Muscle of leg (tissue), 3 donors: ENCODE measurements at regions not wholly inside any gene's neighbourhood (a gene's known extent, or its start where the extent isn't known, plus 50 kb on each side); places are given as distances from the start of the nearest gene placed in this dataset.

ENCODE experiments used
- DNase-seq: peaks from one replicate; pipeline ENCODE4 v3.0.0; 2013
- H3K27ac ChIP-seq: one replicate; pipeline ENCODE4 v1.5.1; 2013; ENCODE audit warnings: mild to moderate bottlenecking, low read length, control low read depth
- H3K27me3 ChIP-seq: one replicate; pipeline ENCODE4 v1.6.1; 2013; ENCODE audit warnings: low read length; ENCODE audit not compliant: control insufficient read depth, insufficient read depth
- H3K36me3 ChIP-seq: one replicate; pipeline ENCODE4 v1.6.1; 2013; ENCODE audit warnings: low read length; ENCODE audit not compliant: control insufficient read depth, insufficient read depth
- H3K4me1 ChIP-seq: one replicate; pipeline ENCODE4 v1.6.1; 2013; ENCODE audit warnings: low read length; ENCODE audit not compliant: control insufficient read depth, insufficient read depth
- H3K4me3 ChIP-seq: one replicate; pipeline ENCODE4 v1.5.1; 2013; ENCODE audit warnings: low read length, control low read depth
- H3K9me3 ChIP-seq: replicated peaks from 2 replicates; pipeline ENCODE4 v1.6.1; 2013; ENCODE audit warnings: low read depth, low read length; ENCODE audit not compliant: control insufficient read depth
- WGBS: methylation state at CpG from one replicate; pipeline ENCODE4 v1.1.5; 2013; ENCODE audit warnings: missing lambda C conversion rate; ENCODE audit not compliant: insufficient coverage; 5-methylcytosine and 5-hydroxymethylcytosine counted together

DNA sequence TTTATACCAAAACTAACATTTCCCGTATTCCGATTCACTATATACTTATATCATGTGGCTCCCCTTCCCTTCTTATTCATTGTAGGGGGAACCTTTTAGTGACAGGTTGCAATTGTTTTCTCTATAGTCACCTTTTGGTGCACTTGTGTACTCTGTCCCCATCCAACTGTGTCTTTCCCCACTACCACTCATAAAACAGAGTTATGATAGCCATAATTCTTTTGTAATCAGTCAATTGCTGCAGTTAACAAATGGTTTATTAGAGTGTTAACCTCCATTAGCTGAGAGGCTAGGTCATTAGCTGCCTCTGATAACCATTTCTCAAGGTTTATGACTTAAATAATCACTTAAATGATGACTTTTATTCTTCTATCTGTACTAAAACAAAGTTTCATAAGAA, 338.1 kb upstream of the SEL1L start:
- Histone ChIP-seq H3K4me1 (no peaks in the 10 kb centered on the region), H3K27ac (no peak overlapping the region), H3K4me3 (no peak overlapping the region), H3K36me3 (no peaks in the 10 kb centered on the region), H3K27me3 (no peaks in the 10 kb centered on the region), H3K9me3 (peaks cover 4% of the 10 kb centered on the region)
- no peak for DNase-seq
- WGBS, result no CpG with 5 or more reads among the region's 2 CpGs

- Histone ChIP-seq H3K27ac (no peak overlapping the region), H3K4me3 (no peak overlapping the region), H3K27me3 (no peaks in the 10 kb centered on the region), H3K4me1 (no peaks in the 10 kb centered on the region), H3K36me3 (no peaks in the 10 kb centered on the region), H3K9me3 (no peaks in the 10 kb centered on the region)
- no peak for DNase-seq
- WGBS, result no CpG with 5 or more reads among the region's 1 CpG
These were observed 350.7 kb upstream of the SEL1L start for GRCh38 chr14:81884382-81884781.

DNA sequence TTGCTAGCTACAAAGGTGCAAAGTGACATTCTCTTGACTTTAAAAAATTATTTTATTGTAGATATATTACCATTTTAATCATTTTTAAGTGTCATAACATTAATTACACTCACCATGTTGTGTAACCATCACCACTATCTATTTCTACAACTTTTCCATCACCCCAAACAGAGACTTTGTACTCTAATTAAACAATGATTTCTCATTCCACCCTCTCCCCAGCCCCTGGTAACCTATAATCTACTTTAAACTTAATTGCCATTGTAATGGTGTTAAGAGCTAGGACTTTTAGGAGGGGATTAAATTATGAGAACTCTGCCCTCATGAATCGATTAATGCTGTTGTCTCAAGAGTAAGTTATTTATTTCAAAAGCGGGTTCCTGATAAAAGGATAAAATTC, 352.9 kb upstream of the SEL1L start:
- DNase-seq, result no peak
- H3K27ac ChIP-seq, result no peak overlapping the region
- no peaks in the 10 kb centered on the region for H3K9me3 ChIP-seq
- no CpG with 5 or more reads among the region's 2 CpGs for WGBS
- no peaks in the 10 kb centered on the region for H3K4me1 ChIP-seq
- no peaks in the 10 kb centered on the region for H3K27me3 ChIP-seq
- no peak overlapping the region for H3K4me3 ChIP-seq
- no peaks in the 10 kb centered on the region for H3K36me3 ChIP-seq

DNA sequence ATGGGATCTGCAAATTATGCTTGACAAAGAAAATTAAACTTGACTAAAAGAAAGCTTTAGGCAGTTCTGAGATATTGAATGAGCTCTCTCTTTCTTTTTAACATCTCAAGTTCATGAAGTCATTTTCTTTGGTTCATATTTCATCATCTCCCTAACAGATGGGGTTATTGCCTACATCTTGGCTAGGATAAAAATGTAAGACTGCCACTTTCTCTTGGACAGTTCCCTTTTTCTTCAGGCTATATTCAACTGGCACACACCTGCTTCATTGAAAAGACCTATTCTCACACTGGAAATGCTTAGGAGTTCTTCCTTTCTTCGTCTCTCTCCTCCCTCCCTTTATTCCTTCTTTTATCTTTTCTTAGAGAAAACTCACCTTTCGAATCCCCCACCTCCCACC, 355.9 kb upstream of the SEL1L start:
- DNase-seq, result peak; percentile 45
- Histone ChIP-seq H3K36me3 (no peaks in the 10 kb centered on the region), H3K27me3 (no peaks in the 10 kb centered on the region), H3K9me3 (no peaks in the 10 kb centered on the region), H3K27ac (peak overlapping the region; percentile 55), H3K4me3 (no peak overlapping the region), H3K4me1 (no peaks in the 10 kb centered on the region)
- WGBS, result 40% methylated on average over 1 of the region's 2 CpGs

DNA sequence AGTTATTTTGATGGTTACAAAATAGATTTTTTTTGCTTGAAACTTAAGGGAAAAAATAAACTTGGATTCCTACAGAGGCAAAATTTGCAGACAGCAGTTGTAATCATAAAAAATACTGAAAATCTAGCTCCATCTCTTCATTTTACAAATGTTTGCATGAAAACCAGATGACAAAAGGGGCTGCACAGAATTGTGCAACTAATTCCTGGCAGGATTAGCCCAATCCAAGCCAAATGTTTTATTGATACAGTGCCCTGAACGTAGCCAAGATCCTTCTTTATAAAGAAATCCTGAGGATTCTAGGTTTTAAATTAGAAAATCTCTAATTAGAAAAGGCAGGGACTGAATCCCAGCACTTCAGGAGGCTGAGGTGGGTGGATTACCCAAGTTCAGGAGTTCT, 356.4 kb upstream of the SEL1L start:
- Histone ChIP-seq H3K36me3 (no peaks in the 10 kb centered on the region), H3K4me3 (no peak overlapping the region), H3K27ac (no peak overlapping the region), H3K27me3 (no peaks in the 10 kb centered on the region), H3K4me1 (no peaks in the 10 kb centered on the region), H3K9me3 (no peaks in the 10 kb centered on the region)
- WGBS, result no CpG with 5 or more reads among the region's 1 CpG
- DNase-seq, result peak; percentile 89

- Histone ChIP-seq H3K27ac (no peak overlapping the region), H3K36me3 (no peaks in the 10 kb centered on the region), H3K4me3 (no peak overlapping the region), H3K9me3 (peaks cover 13% of the 10 kb centered on the region), H3K27me3 (no peaks in the 10 kb centered on the region), H3K4me1 (no peaks in the 10 kb centered on the region)
- WGBS, result 72% methylated on average over 4 of the region's 5 CpGs
- no peak for DNase-seq
These were observed 369.8 kb upstream of the SEL1L start for GRCh38 chr14:81903477-81903876.

- Histone ChIP-seq H3K27ac (no peak overlapping the region), H3K36me3 (no peaks in the 10 kb centered on the region), H3K9me3 (no peaks in the 10 kb centered on the region), H3K4me1 (no peaks in the 10 kb centered on the region), H3K27me3 (no peaks in the 10 kb centered on the region), H3K4me3 (no peak overlapping the region)
- WGBS, result no CpG with 5 or more reads among the region's 1 CpG
- DNase-seq, result peak; percentile 4
These were observed 393.4 kb upstream of the SEL1L start for GRCh38 chr14:81927070-81927469.

DNA sequence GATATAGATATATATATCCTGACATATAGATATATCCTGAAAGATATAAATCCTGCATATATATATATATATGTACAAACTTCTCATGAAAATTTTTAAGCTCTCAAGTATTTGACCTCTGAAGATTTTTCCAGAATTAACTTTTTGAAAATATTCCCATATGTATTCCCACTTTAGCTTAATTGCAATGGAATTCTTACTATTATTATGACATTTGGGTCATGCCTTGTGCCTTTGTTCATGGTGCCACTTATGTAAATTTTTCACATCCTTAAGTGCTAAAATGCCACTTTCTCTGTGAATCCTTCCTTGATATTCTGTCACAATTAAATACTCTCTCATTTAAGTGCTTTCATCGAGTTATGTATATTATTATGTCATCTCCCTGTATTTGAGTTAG, 398.2 kb upstream of the SEL1L start:
- no CpG with 5 or more reads among the region's 1 CpG for WGBS
- no peaks in the 10 kb centered on the region for H3K36me3 ChIP-seq
- no peak overlapping the region for H3K4me3 ChIP-seq
- no peak overlapping the region for H3K27ac ChIP-seq
- no peaks in the 10 kb centered on the region for H3K4me1 ChIP-seq
- H3K9me3 ChIP-seq, result no peaks in the 10 kb centered on the region
- no peaks in the 10 kb centered on the region for H3K27me3 ChIP-seq
- no peak for DNase-seq

DNA sequence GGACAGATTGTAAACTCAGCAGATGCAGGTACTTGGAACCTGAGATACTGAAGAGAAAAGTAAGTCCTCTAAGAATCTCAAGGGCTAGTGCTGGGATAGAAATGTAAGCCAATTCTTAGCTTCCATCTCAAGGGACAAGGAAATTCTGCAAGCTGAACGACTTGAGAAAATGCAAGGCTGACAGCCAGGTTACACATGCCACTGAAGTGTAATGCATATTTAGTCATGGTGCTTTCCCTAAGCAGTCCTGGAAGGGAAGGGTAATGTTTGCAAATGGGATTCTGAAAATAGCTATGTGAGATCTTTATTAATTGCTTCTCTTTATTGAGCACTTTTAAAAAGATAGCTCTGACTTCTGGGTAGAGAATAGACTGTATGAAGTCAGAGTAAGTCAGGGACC, 402.7 kb upstream of the SEL1L start:
- Histone ChIP-seq H3K4me1 (no peaks in the 10 kb centered on the region), H3K36me3 (no peaks in the 10 kb centered on the region), H3K4me3 (no peak overlapping the region), H3K27ac (no peak overlapping the region), H3K9me3 (no peaks in the 10 kb centered on the region), H3K27me3 (no peaks in the 10 kb centered on the region)
- no peak for DNase-seq
- 13% methylated on average over 1 of the region's 1 CpG for WGBS

DNA sequence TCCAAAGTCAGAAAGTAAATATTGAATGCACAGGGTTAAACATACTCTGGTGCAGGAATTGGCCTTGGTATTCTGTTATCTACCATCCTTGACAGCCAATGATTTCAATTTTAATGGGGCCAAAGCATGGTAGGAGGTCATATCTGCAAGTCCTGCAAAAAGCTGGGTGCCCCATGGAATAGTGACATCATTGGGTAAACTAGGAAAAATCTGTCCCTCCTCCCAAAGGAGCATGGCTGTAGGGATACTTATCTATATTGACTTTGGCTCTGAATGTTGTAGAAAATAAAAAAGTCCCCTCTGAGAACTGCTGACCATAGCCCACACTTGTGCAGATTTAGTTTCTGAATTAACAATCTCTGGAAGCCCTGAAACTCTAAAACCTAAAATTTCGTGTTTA, 403.2 kb upstream of the SEL1L start:
- Histone ChIP-seq H3K36me3 (no peaks in the 10 kb centered on the region), H3K27me3 (no peaks in the 10 kb centered on the region), H3K4me1 (no peaks in the 10 kb centered on the region), H3K9me3 (no peaks in the 10 kb centered on the region), H3K4me3 (no peak overlapping the region), H3K27ac (no peak overlapping the region)
- no peak for DNase-seq
- WGBS, result no CpG with 5 or more reads among the region's 1 CpG

- no peaks in the 10 kb centered on the region for H3K36me3 ChIP-seq
- H3K9me3 ChIP-seq, result no peaks in the 10 kb centered on the region
- WGBS, result 73% methylated on average over 3 of the region's 3 CpGs
- H3K4me1 ChIP-seq, result no peaks in the 10 kb centered on the region
- no peak overlapping the region for H3K4me3 ChIP-seq
- H3K27ac ChIP-seq, result no peak overlapping the region
- no peaks in the 10 kb centered on the region for H3K27me3 ChIP-seq
- DNase-seq, result no peak
These were observed 404.7 kb upstream of the SEL1L start for GRCh38 chr14:81938341-81938740.
